HAP-1 (cell line): ENCODE measurements at regions not wholly inside any gene's neighbourhood (a gene's known extent, or its start where the extent isn't known, plus 50 kb on each side); places are given as distances from the start of the nearest gene placed in this dataset.

Experiments
- DNase-seq, 2 experiments: peaks; one replicate each; pipeline ENCODE4 v3.0.0-alpha.2; 2016 to 2020; ENCODE audit warnings: low spot score in 2 of 2
- H3K27me3 ChIP-seq: fragments of 250-450 bp; sonication (Bioruptor Pico); 2 replicates; pipeline ENCODE4 v1.5.1; 2020; ENCODE audit warnings: low read depth, mild to moderate bottlenecking, moderate library complexity
- H3K36me3 ChIP-seq: fragments of 250-450 bp; sonication (Bioruptor Pico); replicated peaks from 2 replicates; pipeline ENCODE4 v1.5.1; 2020; ENCODE audit warnings: mild to moderate bottlenecking
- H3K4me1 ChIP-seq: fragments of 250-450 bp; sonication (Bioruptor Pico); 2 replicates; pipeline ENCODE4 v1.5.1; 2020; ENCODE audit warnings: mild to moderate bottlenecking
- H3K4me3 ChIP-seq: fragments of 250-450 bp; sonication (Bioruptor Pico); 2 replicates; pipeline ENCODE4 v1.5.1; 2020; ENCODE audit warnings: mild to moderate bottlenecking, moderate library complexity
- H3K9me3 ChIP-seq: fragments of 250-450 bp; sonication (Bioruptor Pico); 2 replicates; pipeline ENCODE4 v1.5.1; 2020; ENCODE audit warnings: mild to moderate bottlenecking, moderate library complexity
- in situ Hi-C: fragments of 300-500 bp; cut with MboI; formaldehyde crosslinking; loops from 3 replicates; pipeline ENCODE4 v1.14.3; 2020; ENCODE audit warnings: low sequenced_read_pairs, inconsistent platforms, mixed read lengths

DNA sequence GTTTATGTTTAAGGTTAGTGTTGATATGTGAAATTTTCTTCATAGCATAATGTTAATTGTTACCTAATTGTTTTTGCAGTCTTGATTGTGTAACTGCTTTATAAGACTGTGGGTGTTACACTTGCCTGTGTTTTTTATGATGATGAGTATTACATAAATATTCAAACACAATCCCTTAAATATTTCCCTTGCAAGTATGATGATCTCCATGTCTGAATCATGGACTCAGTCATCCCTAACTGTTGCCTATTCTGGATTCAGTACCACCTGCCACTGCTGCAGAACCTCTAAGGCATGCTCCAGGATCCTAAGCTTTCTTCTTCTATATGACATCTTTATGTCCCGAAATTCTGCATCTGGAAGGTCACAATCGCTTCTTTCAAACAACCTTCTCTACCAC, 246.3 kb upstream of the CLEC14A start:
- Histone ChIP-seq H3K27me3 (no peaks in the 10 kb centered on the region), H3K36me3 (no peaks in the 10 kb centered on the region), H3K4me1 (no peaks in the 10 kb centered on the region), H3K4me3 (no peak overlapping the region), H3K9me3 (0 out of 2 replicates have a peak, but pooled peaks cover 2% of the 10 kb centered on the region)
- in situ Hi-C loops = no loop called here
- no peak for DNase-seq

DNA sequence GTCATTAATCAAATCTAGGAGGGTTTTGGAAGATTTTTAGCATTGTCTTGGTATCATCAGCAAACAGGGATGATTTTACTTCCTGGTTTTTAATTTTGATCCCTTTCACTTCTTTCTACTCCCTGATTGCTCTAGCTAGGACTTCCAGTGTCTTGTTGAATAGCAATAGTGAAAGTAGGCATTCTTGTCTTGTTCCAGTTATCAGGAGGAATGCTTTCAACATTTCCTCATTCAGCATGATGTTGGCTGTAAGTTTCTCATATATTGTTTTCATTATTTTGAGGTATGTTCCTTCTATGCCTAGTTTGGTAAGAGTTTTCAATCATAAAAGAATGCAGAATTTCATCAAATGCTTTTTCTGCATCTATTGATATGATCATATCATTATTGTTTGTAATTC, 244.2 kb upstream of the CLEC14A start:
- Histone ChIP-seq H3K4me1 (no peaks in the 10 kb centered on the region), H3K27me3 (no peaks in the 10 kb centered on the region), H3K36me3 (no peaks in the 10 kb centered on the region), H3K4me3 (no peak overlapping the region), H3K9me3 (0 out of 2 replicates have a peak, but pooled peaks cover 2% of the 10 kb centered on the region)
- in situ Hi-C loops = no loop called here
- DNase-seq = no peak

DNA sequence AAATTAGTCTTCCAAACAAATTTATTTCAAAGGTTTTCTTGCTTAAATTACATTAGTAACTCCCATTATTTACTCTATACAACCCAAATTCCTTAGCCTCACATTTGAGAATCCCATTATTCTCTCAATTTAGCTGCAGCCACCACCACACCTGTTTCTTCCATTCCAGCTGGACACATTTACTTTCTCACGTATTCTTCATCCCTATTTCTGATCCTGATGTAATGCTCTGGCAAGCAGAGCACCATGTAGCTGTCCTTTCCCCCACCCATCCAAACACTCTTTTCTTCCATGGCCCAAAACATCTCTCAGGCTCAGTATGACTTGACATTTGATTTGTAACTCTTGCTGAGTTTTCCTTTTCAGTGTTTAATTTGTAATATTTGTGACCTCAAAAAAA, 240.2 kb upstream of the CLEC14A start:
- no peaks in the 10 kb centered on the region for H3K9me3 ChIP-seq
- no peak for DNase-seq
- H3K4me3 ChIP-seq = no peak overlapping the region
- in situ Hi-C loops = no loop called here
- no peaks in the 10 kb centered on the region for H3K4me1 ChIP-seq
- no peaks in the 10 kb centered on the region for H3K36me3 ChIP-seq
- H3K27me3 ChIP-seq = no peaks in the 10 kb centered on the region

DNA sequence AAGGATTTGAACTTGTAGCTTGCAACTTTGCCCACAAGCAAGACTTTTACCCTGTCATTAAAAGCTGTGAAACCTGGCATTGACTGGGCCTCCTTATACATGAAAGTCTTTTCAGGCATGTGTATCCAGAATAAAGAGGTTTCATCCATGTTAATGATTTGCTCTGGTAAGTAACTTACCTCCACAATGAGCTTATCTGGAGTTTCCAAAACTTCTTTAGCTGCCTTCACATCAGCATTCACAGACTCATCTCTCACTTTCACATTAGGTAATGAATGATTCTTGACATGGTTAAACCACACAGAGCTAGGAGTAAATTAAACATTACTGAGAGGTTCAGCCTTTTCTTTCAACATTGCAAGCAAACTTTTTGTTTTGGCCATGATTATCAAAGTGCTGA, 234.4 kb upstream of the CLEC14A start:
- H3K9me3 ChIP-seq = no peaks in the 10 kb centered on the region
- in situ Hi-C loops = no loop called here
- no peak for DNase-seq
- H3K36me3 ChIP-seq = no peaks in the 10 kb centered on the region
- H3K4me3 ChIP-seq = no peak overlapping the region
- no peaks in the 10 kb centered on the region for H3K27me3 ChIP-seq
- H3K4me1 ChIP-seq = no peaks in the 10 kb centered on the region

DNA sequence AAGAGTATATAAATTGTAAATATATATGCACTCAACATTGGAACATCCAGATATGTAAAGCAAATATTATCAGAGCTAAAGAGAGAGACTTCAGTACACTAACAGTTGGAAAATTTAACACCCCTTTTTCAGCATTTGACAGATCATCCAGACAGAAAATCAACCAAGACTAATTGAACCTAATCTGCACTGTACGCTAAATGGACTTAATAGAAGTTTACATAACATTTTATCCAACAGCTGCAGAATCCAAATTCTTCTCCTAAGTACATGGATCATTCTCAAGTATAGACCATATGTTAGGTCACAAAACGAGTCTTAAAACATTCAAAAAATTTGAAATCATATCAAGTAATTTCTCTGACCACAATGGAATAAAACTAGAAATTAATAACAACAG, 229.1 kb upstream of the CLEC14A start:
- H3K36me3 ChIP-seq = no peaks in the 10 kb centered on the region
- no peaks in the 10 kb centered on the region for H3K9me3 ChIP-seq
- in situ Hi-C loops = no loop called here
- DNase-seq = no peak
- H3K4me3 ChIP-seq = no peak overlapping the region
- H3K4me1 ChIP-seq = no peaks in the 10 kb centered on the region
- H3K27me3 ChIP-seq = no peaks in the 10 kb centered on the region

DNA sequence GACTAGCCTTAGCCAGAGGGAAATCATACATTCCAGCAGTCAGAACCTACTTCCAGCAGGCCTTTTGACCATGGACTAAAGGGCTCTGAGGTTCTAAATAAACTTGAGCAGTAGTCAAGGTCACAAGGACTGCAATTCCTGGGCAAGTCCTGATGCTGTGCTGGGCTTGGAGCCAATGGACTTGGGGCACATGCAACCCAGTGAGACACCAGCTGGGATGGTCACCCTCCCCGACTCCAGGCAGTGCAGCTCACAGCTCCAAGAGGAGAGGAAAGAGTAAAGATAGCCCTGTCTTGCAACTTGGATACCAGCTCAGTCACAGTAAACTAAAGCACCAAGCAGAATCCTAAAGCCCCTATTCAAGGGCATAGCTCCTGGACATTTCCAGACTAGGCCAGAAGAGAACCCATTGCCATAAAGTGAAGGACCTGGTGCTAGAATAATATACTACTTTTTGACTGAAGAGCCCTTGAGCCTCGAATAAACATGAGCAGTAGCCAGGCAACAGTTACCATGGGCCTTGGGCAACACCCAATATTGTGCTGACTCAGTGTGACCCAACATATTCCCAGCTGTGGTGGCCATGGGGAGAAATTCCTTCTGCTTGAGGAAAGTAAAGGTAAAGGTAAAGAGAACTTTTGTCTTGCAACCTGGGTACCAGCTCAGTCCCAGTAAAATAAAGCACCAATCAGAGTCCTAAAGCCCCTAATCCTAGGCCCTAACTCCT, 226.2 kb upstream of the CLEC14A start:
- Histone ChIP-seq H3K36me3 (no peaks in the 10 kb centered on the region), H3K4me1 (no peaks in the 10 kb centered on the region), H3K4me3 (no peak overlapping the region), H3K27me3 (no peaks in the 10 kb centered on the region), H3K9me3 (no peaks in the 10 kb centered on the region)
- DNase-seq = no peak
- in situ Hi-C loops = no loop called here

DNA sequence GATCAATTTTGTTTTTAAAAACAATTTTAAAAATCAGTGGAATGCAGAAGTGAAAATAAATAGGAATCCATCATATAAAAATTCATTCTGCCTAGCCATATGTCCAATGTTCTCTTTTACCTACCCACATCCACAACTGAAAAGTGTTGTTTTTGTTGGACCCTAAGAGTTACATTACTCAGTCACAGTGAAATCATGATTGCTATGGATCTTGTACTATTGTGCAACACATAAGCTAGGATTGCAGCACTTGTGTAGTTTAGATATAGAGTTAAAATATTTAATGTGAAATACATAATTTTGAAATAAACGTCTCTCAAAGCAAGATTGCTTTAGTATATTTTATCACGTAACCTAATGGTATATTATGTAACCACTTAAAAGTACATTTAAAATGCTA, 213.3 kb upstream of the CLEC14A start:
- no peak for DNase-seq
- Histone ChIP-seq H3K9me3 (no peaks in the 10 kb centered on the region), H3K4me1 (no peaks in the 10 kb centered on the region), H3K27me3 (no peaks in the 10 kb centered on the region), H3K4me3 (no peak overlapping the region), H3K36me3 (no peaks in the 10 kb centered on the region)
- in situ Hi-C loops = no loop called here

DNA sequence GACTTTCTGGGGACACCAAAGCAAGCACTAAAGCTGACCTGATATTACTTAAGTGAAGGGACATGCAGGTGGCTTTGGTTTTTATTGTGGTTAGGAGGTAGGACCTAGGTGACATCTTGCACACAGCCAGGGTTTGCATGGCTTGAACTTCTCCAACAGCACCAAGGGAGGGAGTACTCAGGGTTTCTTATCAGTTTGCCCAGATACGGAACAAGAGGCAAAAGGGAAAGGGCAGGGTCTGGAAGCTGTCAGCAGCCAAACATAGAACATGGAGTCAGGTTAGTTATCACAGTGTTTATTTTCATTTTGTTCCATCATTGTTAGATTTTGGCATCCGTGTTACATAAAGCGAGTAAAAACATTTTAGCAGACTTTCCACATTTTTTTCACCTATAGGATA, 186.3 kb upstream of the CLEC14A start:
- Histone ChIP-seq H3K27me3 (no peaks in the 10 kb centered on the region), H3K4me3 (no peak overlapping the region), H3K9me3 (no peaks in the 10 kb centered on the region; the same call in 1 of the 2 replicates), H3K4me1 (no peaks in the 10 kb centered on the region), H3K36me3 (no peaks in the 10 kb centered on the region)
- in situ Hi-C loops = no loop called here
- DNase-seq = no peak

DNA sequence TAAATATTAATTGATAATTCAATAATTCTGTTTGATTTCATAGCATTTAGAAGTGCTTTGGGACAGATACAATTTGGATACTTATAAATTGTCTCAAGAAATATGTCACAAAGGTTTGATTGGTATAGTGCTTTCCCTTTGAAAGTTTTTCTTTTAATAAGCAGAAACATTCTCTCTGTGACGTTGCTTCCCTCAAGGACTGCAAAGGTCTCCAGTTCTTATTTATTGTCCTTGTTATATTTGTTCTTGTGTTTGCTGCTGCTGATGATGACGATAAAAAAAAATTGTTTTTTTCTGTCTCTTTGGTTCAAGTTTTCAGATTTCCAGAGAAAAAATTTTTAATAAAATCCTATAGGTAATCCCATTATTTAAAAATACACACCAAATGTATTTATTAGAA, 176.3 kb upstream of the CLEC14A start:
- no peaks in the 10 kb centered on the region for H3K27me3 ChIP-seq
- H3K9me3 ChIP-seq = no peaks in the 10 kb centered on the region
- H3K36me3 ChIP-seq = no peaks in the 10 kb centered on the region
- H3K4me1 ChIP-seq = no peaks in the 10 kb centered on the region
- in situ Hi-C loops = no loop called here
- no peak for DNase-seq
- H3K4me3 ChIP-seq = no peak overlapping the region

DNA sequence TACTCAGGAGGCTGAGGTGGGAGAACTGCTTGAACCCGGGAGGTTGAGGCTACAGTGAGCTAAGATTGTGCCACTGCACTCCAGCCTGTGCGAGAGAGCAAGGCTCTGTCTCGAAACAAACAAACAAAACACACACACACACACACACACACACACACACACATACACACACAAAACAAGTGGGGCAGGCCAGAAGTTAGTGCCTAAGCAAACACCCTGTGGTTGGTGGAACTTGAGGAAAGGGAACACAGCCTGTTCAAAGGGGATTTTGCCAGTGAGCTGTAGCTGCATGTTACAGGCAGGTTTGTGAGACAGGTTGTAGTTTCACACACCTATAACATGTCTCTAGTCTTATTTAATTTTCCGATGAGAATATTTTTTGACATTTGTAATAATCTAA, 175.3 kb upstream of the CLEC14A start:
- in situ Hi-C loops = no loop called here
- H3K4me3 ChIP-seq = no peak overlapping the region
- H3K4me1 ChIP-seq = no peaks in the 10 kb centered on the region
- H3K36me3 ChIP-seq = no peaks in the 10 kb centered on the region
- H3K27me3 ChIP-seq = no peaks in the 10 kb centered on the region
- DNase-seq = no peak
- no peaks in the 10 kb centered on the region for H3K9me3 ChIP-seq

DNA sequence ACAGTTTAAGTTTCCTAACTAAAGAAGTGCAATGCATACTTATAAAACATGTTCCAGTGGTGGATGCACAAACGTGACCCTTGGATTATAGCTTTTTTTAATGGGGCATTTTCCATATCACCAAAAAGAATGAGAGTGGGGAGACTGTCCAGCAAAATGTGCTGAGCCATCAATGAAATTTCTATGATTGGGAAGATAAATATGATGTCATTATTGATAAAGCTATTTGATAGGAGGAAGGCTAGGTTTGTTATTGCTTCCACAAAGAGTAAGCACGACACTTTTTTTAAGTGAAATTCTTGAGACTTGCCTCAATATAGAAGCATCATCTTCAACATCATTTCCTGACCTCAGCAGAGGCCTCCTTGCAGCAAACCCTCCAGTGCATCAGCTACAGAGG, 174.6 kb upstream of the CLEC14A start:
- DNase-seq = no peak
- H3K27me3 ChIP-seq = no peaks in the 10 kb centered on the region
- no peaks in the 10 kb centered on the region for H3K36me3 ChIP-seq
- in situ Hi-C loops = no loop called here
- H3K4me1 ChIP-seq = no peaks in the 10 kb centered on the region
- no peaks in the 10 kb centered on the region for H3K9me3 ChIP-seq
- H3K4me3 ChIP-seq = no peak overlapping the region

DNA sequence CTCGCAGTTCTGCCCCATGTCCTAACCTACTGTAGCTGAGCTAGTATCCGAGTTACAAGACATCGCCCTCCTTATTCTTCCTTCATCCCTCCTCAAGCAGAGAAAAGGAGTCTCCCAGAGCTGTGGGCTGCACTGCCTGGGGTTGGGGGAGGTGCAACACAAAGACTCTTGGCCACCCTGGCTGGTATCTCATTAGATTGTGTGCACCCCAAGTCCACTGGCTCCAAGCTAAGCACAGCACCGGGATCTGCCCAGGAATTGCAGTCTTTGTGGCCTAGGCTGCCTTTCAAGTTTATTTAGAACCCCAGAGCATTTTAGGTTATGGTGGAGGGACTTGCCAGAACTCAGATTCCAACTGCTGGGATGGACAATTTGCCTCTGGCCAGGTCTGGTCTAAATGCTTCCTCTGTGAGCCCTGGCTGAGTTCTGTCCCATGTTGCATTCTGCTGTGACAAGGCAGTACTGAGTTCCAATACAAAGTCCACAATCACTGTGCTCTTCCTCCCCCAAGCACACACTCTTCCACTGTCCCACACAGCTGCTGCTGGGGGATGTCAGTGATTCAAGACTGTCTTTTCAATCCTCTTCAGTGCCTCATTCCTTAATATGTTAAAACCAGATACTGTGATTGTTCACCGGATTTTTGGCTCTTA, 169.6 kb upstream of the CLEC14A start:
- in situ Hi-C loops = no loop called here
- Histone ChIP-seq H3K4me1 (no peaks in the 10 kb centered on the region), H3K36me3 (no peaks in the 10 kb centered on the region), H3K4me3 (no peak overlapping the region), H3K9me3 (no peaks in the 10 kb centered on the region), H3K27me3 (no peaks in the 10 kb centered on the region)
- DNase-seq = no peak

DNA sequence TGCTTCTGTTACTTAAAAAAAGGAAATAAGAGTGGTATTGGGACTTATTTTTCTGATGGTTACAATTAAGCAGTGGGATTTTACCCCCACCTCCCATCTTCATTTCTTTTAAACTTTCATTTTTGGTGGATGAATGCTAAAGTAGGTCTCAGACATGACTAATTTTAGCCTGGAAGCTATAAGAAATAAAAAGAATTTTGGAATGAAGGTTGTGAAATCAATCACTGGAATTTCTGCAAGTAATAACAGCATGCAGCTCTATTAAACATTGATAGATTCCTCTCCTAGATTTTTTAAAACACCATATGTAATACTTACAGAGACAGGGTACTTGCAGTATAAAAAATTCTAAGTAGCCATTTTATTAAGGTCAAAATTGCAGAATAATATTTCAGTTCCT, 164.2 kb upstream of the CLEC14A start:
- no peaks in the 10 kb centered on the region for H3K27me3 ChIP-seq
- DNase-seq = no peak
- H3K9me3 ChIP-seq = no peaks in the 10 kb centered on the region
- no peaks in the 10 kb centered on the region for H3K36me3 ChIP-seq
- in situ Hi-C loops = no loop called here
- no peak overlapping the region for H3K4me3 ChIP-seq
- no peaks in the 10 kb centered on the region for H3K4me1 ChIP-seq

DNA sequence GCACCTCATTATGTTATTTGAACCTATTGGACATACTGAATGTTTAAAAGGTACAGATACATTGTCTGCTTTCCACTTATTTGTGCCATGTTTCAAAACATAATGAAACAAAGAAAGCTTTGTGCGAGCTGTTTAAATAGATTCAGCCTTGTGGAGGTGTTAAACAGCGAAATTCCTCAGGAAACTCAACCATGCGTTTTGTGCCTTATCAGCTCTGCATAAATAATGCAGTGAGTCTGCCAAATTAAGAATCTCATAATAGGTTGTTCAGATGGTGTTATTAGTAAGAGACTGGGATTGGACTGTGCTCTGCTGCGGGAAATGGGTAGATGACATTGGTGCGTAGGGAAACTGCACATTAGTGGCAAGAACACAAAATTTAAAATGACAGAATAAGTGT, 163.7 kb upstream of the CLEC14A start:
- H3K4me1 ChIP-seq = no peaks in the 10 kb centered on the region
- no peak overlapping the region for H3K4me3 ChIP-seq
- in situ Hi-C loops = no loop called here
- DNase-seq = no peak
- no peaks in the 10 kb centered on the region for H3K27me3 ChIP-seq
- H3K9me3 ChIP-seq = no peaks in the 10 kb centered on the region
- H3K36me3 ChIP-seq = no peaks in the 10 kb centered on the region

DNA sequence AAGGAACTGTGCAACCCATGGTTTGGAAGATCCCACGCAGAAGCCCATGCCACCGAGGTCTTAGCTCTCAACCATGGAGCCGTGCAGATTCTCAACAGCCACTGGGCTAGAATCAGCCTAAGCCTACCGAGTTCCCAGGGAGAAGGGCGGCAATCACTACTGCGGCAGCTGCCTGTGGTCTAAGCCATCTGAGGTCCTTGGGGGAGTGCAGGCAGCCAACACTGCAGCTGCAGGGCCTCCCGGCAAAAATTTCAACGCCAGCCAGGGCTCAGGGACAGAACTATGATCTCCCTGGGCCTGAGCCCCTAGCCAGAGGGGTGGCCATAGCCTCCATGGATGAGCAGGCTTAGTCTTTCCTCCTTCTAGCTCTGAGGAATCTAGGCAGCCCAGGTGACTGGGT, 156.8 kb upstream of the CLEC14A start:
- no peak for DNase-seq
- in situ Hi-C loops = no loop called here
- no peak overlapping the region for H3K4me3 ChIP-seq
- no peaks in the 10 kb centered on the region for H3K36me3 ChIP-seq
- H3K27me3 ChIP-seq = no peaks in the 10 kb centered on the region
- no peaks in the 10 kb centered on the region for H3K4me1 ChIP-seq
- H3K9me3 ChIP-seq = no peaks in the 10 kb centered on the region; the same call in 1 of the 2 replicates
